IMR-90 (cell line): ENCODE measurements at regions not wholly inside any gene's neighbourhood (a gene's known extent, or its start where the extent isn't known, plus 50 kb on each side); places are given as distances from the start of the nearest gene placed in this dataset.

ENCODE experiments used
- ATAC-seq: fragments of 200-7000 bp; cut with Tn5 transposase; 2 replicates; pipeline ENCODE4 v1.9.1; 2020; ENCODE audit warnings: low read depth, mild to moderate bottlenecking, moderate library complexity
- BruUV-seq: library from RNA; stranded (reverse); fragments of 400-500 nt; replicated peaks from 2 replicates; lab custom pipeline; 2021; lab: Mats Ljungman, UMichigan
- CTCF ChIA-PET: fragments of 300-600 bp; formaldehyde crosslinking; extraction: SDS; loops from one replicate; lab custom pipeline; 2021; ENCODE audit warnings: antibody characterized with exemption; lab: Yijun Ruan, JAX
- POLR2A ChIA-PET: fragments of 300-600 bp; sonication (Branson Sonifier 250); formaldehyde crosslinking; loops from one replicate; lab custom pipeline; 2022; ENCODE audit warnings: antibody characterized with exemption; ENCODE audit not compliant: unreplicated experiment; lab: Charles Lee
- DNase-seq: peaks from one replicate; pipeline ENCODE4 v3.0.0; 2013
- H2AFZ ChIP-seq: replicated peaks from 2 replicates; pipeline ENCODE3; 2013; ENCODE audit warnings: low read length, mild to moderate bottlenecking; ENCODE audit not compliant: poor library complexity
- H2AK5ac ChIP-seq: 2 replicates; pipeline ENCODE4 v1.6.1; 2013; ENCODE audit warnings: low read depth, low read length, inconsistent platforms
- H2AK9ac ChIP-seq: replicated peaks from 2 replicates; pipeline ENCODE3; 2013; ENCODE audit warnings: mild to moderate bottlenecking, low read depth, low read length, moderate library complexity; ENCODE audit not compliant: poor library complexity
- H2BK120ac ChIP-seq: 2 replicates; pipeline ENCODE4 v1.6.1; 2013; ENCODE audit warnings: low read depth, low read length, inconsistent platforms
- H2BK15ac ChIP-seq: 3 replicates; pipeline ENCODE4 v1.6.1; 2013; ENCODE audit warnings: low read depth, low read length, inconsistent platforms
- H2BK20ac ChIP-seq: 2 replicates; pipeline ENCODE4 v1.6.1; 2013; ENCODE audit warnings: low read depth, mild to moderate bottlenecking, inconsistent platforms, low read length, moderate library complexity
- H2BK5ac ChIP-seq: 2 replicates; pipeline ENCODE4 v1.6.1; 2013; ENCODE audit warnings: mild to moderate bottlenecking, low read depth, low read length, inconsistent platforms; ENCODE audit not compliant: poor library complexity, severe bottlenecking
- H3K14ac ChIP-seq: replicated peaks from 2 replicates; pipeline ENCODE4 v1.6.1; 2013; ENCODE audit warnings: low read depth, low read length, inconsistent platforms
- H3K18ac ChIP-seq: 2 replicates; pipeline ENCODE4 v1.6.1; 2013; ENCODE audit warnings: low read depth, low read length, control low read depth
- H3K23ac ChIP-seq: 2 replicates; pipeline ENCODE4 v1.6.1; 2013; ENCODE audit warnings: low read depth, low read length, inconsistent platforms
- H3K27ac ChIP-seq: 2 replicates; pipeline ENCODE4 v1.5.1; 2013; ENCODE audit warnings: mild to moderate bottlenecking, control low read depth, low read length; ENCODE audit not compliant: insufficient read depth
- H3K27me3 ChIP-seq: 2 replicates; pipeline ENCODE4 v1.6.1; 2013; ENCODE audit warnings: low read length; ENCODE audit not compliant: control insufficient read depth, insufficient read depth
- H3K36me3 ChIP-seq: 2 replicates; pipeline ENCODE4 v1.6.1; 2013; ENCODE audit warnings: low read length, mixed read lengths; ENCODE audit not compliant: control insufficient read depth, insufficient read depth
- H3K4ac ChIP-seq: 2 replicates; pipeline ENCODE4 v1.6.1; 2013; ENCODE audit warnings: low read depth, low read length, inconsistent platforms
- H3K4me1 ChIP-seq: 2 replicates; pipeline ENCODE4 v1.6.1; 2013; ENCODE audit warnings: low read length, mixed read lengths; ENCODE audit not compliant: control insufficient read depth, insufficient read depth
- H3K4me2 ChIP-seq: 2 replicates; pipeline ENCODE4 v1.6.1; 2013; ENCODE audit warnings: low read depth, mild to moderate bottlenecking, control low read depth, low read length, moderate library complexity
- H3K4me3 ChIP-seq: 2 replicates; pipeline ENCODE4 v1.5.1; 2013; ENCODE audit warnings: low read depth, mild to moderate bottlenecking, control low read depth, low read length, moderate library complexity; ENCODE audit not compliant: insufficient read depth
- H3K56ac ChIP-seq: 2 replicates; pipeline ENCODE4 v1.6.1; 2013; ENCODE audit warnings: low read length, inconsistent platforms; ENCODE audit not compliant: insufficient read depth; ENCODE audit errors: extremely low read depth
- H3K79me1 ChIP-seq, 2 experiments: 2 replicates each; pipeline ENCODE4 v1.6.1; 2013; ENCODE audit warnings: low read length in 2 of 2, inconsistent platforms in 1 of 2, low read depth in 1 of 2
- H3K9ac ChIP-seq: 2 replicates; pipeline ENCODE4 v1.6.1; 2013; ENCODE audit warnings: low read depth, low read length, control low read depth
- H3K9me1 ChIP-seq: 2 replicates; pipeline ENCODE4 v1.6.1; 2013; ENCODE audit warnings: low read length, inconsistent platforms; ENCODE audit not compliant: insufficient read depth
- H3K9me3 ChIP-seq: 2 replicates; pipeline ENCODE4 v1.6.1; 2013; ENCODE audit warnings: low read length; ENCODE audit not compliant: control insufficient read depth, insufficient read depth
- H4K20me1 ChIP-seq: 2 replicates; pipeline ENCODE4 v1.6.1; 2013; ENCODE audit warnings: low read length, inconsistent platforms; ENCODE audit not compliant: insufficient read depth
- H4K5ac ChIP-seq: 2 replicates; pipeline ENCODE4 v1.6.1; 2013; ENCODE audit warnings: mild to moderate bottlenecking, low read depth, low read length, control low read depth
- H4K8ac ChIP-seq, 2 experiments: 2 replicates each; pipeline ENCODE4 v1.6.1; 2013; ENCODE audit warnings: low read depth in 2 of 2, low read length in 2 of 2, control low read depth in 1 of 2, inconsistent platforms in 1 of 2
- H4K91ac ChIP-seq: 2 replicates; pipeline ENCODE4 v1.6.1; 2013; ENCODE audit warnings: low read depth, low read length, inconsistent platforms; ENCODE audit not compliant: insufficient read depth
- BHLHE40 ChIP-seq: fragments of 150-350 bp; IDR thresholded peaks from 2 replicates; pipeline ENCODE4 v1.6.1; 2016; ENCODE audit warnings: mild to moderate bottlenecking, low read depth, low read length
- CEBPB ChIP-seq: IDR thresholded peaks from 2 replicates; pipeline ENCODE4 v1.6.1; 2012; ENCODE audit warnings: low read depth, low read length, improper control_type of control experiment
- CHD1 ChIP-seq: IDR thresholded peaks from 2 replicates; pipeline ENCODE4 v1.6.1; 2012; ENCODE audit warnings: low read depth, low read length, improper control_type of control experiment
- FOS ChIP-seq: fragments of 150-350 bp; IDR thresholded peaks from 2 replicates; pipeline ENCODE4 v1.6.1; 2016; ENCODE audit warnings: low read depth, low read length
- MAFK ChIP-seq: IDR thresholded peaks from 2 replicates; pipeline ENCODE4 v1.6.1; 2012; ENCODE audit warnings: low read depth, low read length, improper control_type of control experiment
- MAZ ChIP-seq: IDR thresholded peaks from 2 replicates; pipeline ENCODE4 v1.6.1; 2012; ENCODE audit warnings: low read depth, mild to moderate bottlenecking, low read length, improper control_type of control experiment, moderate library complexity, borderline replicate concordance
- MXI1 ChIP-seq: IDR thresholded peaks from 2 replicates; pipeline ENCODE4 v1.6.1; 2012; ENCODE audit warnings: low read depth, mild to moderate bottlenecking, low read length, moderate library complexity, borderline replicate concordance
- NFE2L2 ChIP-seq: fragments of 150-350 bp; IDR thresholded peaks from 2 replicates; pipeline ENCODE4 v1.6.1; 2016; ENCODE audit warnings: low read depth, mild to moderate bottlenecking, low read length
- RAD21 ChIP-seq: IDR thresholded peaks from 2 replicates; pipeline ENCODE4 v1.6.1; 2012; ENCODE audit warnings: low read length, improper control_type of control experiment
- RFX5 ChIP-seq: IDR thresholded peaks from 2 replicates; pipeline ENCODE4 v1.8.0; 2012; ENCODE audit warnings: low read depth, mild to moderate bottlenecking, low read length, moderate library complexity
- SMC3 ChIP-seq: fragments of 150-350 bp; IDR thresholded peaks from 2 replicates; pipeline ENCODE4 v1.6.1; 2016; ENCODE audit warnings: low read depth, mild to moderate bottlenecking, antibody characterized with exemption, low read length, moderate library complexity
- WGBS, 2 experiments: methylation state at CpG; one replicate each; pipeline versions ENCODE4 v1.1.5 to v1.1.7; 2013; ENCODE audit warnings: missing lambda C conversion rate in 2 of 2; ENCODE audit not compliant: insufficient read length in 1 of 2; ENCODE audit errors: extremely low coverage in 2 of 2; 5-methylcytosine and 5-hydroxymethylcytosine counted together
- dilution Hi-C: fragments of 300-500 bp; cut with HindIII; formaldehyde crosslinking; loops from one replicate; pipeline ENCODE4 v1.14.3; 2018; ENCODE audit warnings: low sequenced_read_pairs; ENCODE audit not compliant: unreplicated experiment
- in situ Hi-C: fragments of 300-500 bp; cut with MboI; formaldehyde crosslinking; loops from 3 replicates; pipeline ENCODE4 v1.14.3; 2019; ENCODE audit warnings: low sequenced_read_pairs, inconsistent platforms, mixed read lengths
- intact Hi-C: fragments of 100-400 bp; cut with micrococcal nuclease; formaldehyde crosslinking; loops from 2 replicates; pipeline ENCODE4 v1.10.0; 2022
- TF ChIP-seq, protein P1 (sequence below): fragments of 150-350 bp; IDR thresholded peaks from 2 replicates; pipeline ENCODE4 v1.6.1; 2017; ENCODE audit warnings: mild to moderate bottlenecking, antibody characterized with exemption, low read length, low read depth
- TF ChIP-seq, protein P2 (sequence below): fragments of 150-350 bp; IDR thresholded peaks from 2 replicates; pipeline ENCODE4 v1.6.1; 2016; ENCODE audit warnings: low read depth, mild to moderate bottlenecking, low read length, moderate library complexity, borderline replicate concordance
- TF ChIP-seq, protein P3 (sequence below): conservative IDR thresholded peaks from 2 replicates; pipeline ENCODE4 v1.5.1; 2012; ENCODE audit warnings: mild to moderate bottlenecking, low read depth, low read length, improper control_type of control experiment

DNA sequence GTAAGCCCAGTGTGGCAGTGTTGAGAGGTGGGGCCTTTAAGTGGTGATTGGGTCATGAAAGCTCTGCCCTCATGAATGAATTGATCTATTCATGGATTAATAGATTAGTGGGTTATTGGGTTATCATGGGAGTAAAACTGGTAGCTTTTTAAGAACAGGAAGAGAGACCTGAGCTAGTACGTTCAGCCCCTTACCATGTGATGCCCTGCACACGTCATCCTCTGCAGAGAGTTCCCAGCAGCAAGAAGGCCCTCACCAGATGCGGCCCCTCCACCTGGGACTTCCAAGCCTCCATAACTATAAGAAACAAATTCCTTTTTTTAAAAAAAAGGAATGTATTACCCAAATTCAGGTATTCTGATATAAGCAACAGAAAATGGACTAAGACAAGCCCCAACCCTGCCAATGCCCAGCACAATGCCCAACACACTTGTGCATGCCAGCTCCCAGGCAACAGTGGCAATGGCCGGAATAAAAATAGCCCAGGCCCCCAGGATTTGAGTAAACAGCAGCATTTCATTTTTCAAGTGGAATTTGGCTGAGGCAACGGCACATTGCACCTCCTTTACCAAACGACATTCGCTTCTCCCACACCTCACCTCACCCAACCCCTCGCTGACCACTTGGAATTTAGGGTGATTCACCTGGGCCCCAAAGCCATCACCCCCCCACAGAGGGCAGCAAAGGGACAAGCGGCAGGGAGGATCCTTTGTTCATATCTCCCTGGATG is 215.9 kb downstream of the TOMM20 start:
- Histone ChIP-seq H3K4me1 (peaks cover 8% of the 10 kb centered on the region; the same call in 1 of the 2 replicates), H3K14ac (no peak overlapping the region), H3K9me1 (peaks cover 9% of the 10 kb centered on the region; the same call in 1 of the 2 replicates), H3K9ac (no peak overlapping the region), H4K5ac (no peak overlapping the region), H4K20me1 (no peaks in the 10 kb centered on the region), H2AFZ (no peak overlapping the region), H2BK20ac (no peak overlapping the region), H3K79me1 (no peaks in the 10 kb centered on the region), H3K9me3 (no peaks in the 10 kb centered on the region), H3K36me3 (no peaks in the 10 kb centered on the region), H3K4me3 (no peak overlapping the region), H3K56ac (no peak overlapping the region), H2BK120ac (no peak overlapping the region), H4K91ac (no peak overlapping the region), H2BK5ac (no peak overlapping the region), H3K27me3 (no peaks in the 10 kb centered on the region), H3K4me2 (no peak overlapping the region), H3K27ac (no peak overlapping the region), H2AK5ac (no peak overlapping the region), H3K23ac (no peak overlapping the region), H3K18ac (no peak overlapping the region), H2BK15ac (no peak overlapping the region), H4K8ac (no peak overlapping the region), H3K4ac (no peak overlapping the region), H2AK9ac (no peak overlapping the region)
- in situ Hi-C loops (no loop called here), intact Hi-C loops (no loop called here), dilution Hi-C loops (no loop called here)
- ChIA-PET POLR2A (interaction anchor here (0.5 kb wide), 1 partner anchor 189 kb away, joined by 4 read pairs; no protein-coding TSS in a partner anchor), CTCF (no interaction called here)
- DNase-seq, result no peak
- no peak for ATAC-seq
- WGBS, 2 experiments, result 82% methylated on average over 3 of the region's 9 CpGs; no CpG with 5 or more reads in 1 of the 2 experiments
- no TSS peak for BruUV-seq
- no peak for TF ChIP-seq RAD21
- no peak for TF ChIP-seq BHLHE40
- TF ChIP-seq RFX5, result no peak
- TF ChIP-seq, protein P1, sequence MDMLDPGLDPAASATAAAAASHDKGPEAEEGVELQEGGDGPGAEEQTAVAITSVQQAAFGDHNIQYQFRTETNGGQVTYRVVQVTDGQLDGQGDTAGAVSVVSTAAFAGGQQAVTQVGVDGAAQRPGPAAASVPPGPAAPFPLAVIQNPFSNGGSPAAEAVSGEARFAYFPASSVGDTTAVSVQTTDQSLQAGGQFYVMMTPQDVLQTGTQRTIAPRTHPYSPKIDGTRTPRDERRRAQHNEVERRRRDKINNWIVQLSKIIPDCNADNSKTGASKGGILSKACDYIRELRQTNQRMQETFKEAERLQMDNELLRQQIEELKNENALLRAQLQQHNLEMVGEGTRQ, result no peak
- TF ChIP-seq CEBPB, result no peak
- TF ChIP-seq MXI1, result no peak
- TF ChIP-seq SMC3, result no peak
- TF ChIP-seq, protein P2, sequence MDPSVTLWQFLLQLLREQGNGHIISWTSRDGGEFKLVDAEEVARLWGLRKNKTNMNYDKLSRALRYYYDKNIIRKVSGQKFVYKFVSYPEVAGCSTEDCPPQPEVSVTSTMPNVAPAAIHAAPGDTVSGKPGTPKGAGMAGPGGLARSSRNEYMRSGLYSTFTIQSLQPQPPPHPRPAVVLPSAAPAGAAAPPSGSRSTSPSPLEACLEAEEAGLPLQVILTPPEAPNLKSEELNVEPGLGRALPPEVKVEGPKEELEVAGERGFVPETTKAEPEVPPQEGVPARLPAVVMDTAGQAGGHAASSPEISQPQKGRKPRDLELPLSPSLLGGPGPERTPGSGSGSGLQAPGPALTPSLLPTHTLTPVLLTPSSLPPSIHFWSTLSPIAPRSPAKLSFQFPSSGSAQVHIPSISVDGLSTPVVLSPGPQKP, result no peak
- no peak for TF ChIP-seq MAZ
- no peak for TF ChIP-seq NFE2L2
- TF ChIP-seq MAFK, result no peak
- no peak for TF ChIP-seq CHD1
- TF ChIP-seq, protein P3, sequence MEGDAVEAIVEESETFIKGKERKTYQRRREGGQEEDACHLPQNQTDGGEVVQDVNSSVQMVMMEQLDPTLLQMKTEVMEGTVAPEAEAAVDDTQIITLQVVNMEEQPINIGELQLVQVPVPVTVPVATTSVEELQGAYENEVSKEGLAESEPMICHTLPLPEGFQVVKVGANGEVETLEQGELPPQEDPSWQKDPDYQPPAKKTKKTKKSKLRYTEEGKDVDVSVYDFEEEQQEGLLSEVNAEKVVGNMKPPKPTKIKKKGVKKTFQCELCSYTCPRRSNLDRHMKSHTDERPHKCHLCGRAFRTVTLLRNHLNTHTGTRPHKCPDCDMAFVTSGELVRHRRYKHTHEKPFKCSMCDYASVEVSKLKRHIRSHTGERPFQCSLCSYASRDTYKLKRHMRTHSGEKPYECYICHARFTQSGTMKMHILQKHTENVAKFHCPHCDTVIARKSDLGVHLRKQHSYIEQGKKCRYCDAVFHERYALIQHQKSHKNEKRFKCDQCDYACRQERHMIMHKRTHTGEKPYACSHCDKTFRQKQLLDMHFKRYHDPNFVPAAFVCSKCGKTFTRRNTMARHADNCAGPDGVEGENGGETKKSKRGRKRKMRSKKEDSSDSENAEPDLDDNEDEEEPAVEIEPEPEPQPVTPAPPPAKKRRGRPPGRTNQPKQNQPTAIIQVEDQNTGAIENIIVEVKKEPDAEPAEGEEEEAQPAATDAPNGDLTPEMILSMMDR, result no peak
- no peak for TF ChIP-seq FOS
